NCI-H774 (cell line): ENCODE measurements at regions not wholly inside any gene's neighbourhood (a gene's known extent, or its start where the extent isn't known, plus 50 kb on each side); places are given as distances from the start of the nearest gene placed in this dataset.
A peak's percentile ranks its signal among the peaks of the same experiment; 100 is the strongest.

Experiments used
- DNase-seq: peaks from one replicate; lab custom pipeline; 2025; lab: John Stamatoyannopoulos, UW

DNA sequence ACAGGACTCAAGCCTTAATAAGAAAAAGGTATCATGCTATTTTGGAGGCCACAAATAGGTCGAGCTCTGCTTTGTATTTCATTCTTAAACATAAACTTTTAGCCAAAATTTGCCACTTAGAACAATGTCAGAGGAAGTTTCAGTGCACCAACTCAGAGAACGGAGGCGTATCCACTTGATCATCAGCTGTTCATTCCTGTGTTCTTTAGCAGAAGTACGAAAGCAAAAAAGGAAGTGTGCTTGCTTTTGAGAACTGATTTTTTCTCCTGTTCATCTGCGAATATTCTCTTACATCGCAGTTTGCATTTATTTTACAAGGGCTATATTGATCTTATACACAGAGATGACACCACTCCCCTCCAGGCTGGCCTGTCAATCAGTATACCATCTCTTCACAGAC, 188.6 kb upstream of the SOX5 start:
- no peak for DNase-seq

DNA sequence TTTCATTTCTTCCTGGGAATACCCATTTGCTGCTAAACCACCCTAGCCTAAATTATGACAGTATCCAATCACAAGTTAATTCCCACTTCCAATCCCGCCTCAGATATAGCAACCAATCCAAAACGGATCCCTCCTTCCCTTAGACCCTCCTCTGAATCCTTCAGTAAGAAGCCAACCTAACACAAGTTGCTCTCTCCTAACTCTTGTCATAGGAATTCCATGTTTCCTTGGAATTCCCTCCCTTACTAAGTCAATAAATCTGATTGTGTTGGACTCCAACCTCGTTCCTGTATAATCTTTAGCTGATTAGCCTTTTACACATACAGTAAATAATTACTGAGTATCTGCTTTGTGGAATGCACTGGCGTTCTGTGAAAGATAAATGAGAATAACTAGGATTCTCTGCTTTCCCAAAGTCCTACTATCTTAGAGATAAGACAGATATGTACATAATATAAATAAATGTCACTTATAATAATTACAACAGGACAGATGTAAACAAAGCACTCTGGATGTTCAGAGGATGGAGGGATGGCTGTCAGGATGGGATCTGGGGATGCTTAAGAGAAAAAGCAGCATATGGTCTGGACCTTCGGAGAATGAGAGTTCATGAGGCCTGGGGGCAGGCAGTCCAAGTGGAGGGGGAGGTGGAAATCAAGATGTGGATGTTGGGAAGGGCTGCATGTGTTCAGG, 185.8 kb upstream of the SOX5 start:
- DNase-seq: no peak

DNA sequence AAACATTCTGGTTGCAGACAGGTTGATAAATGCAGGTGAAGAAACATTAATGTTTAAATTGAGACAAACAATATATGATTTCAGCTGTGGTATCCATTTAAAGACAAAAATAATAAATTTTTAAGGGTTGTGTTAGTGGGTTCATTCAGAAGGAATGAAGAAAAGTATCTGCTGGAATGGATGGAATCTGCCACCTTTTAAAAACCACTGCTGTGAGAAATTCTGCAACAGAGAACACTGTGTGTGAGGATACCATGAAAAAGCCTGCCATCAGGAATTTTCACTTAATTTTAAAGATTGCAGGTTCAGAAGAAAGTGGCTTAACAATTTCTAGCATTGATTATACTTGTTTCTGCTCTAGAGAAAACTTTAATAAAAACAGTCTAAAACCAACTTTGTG, 184.6 kb upstream of the SOX5 start:
- no peak for DNase-seq

DNA sequence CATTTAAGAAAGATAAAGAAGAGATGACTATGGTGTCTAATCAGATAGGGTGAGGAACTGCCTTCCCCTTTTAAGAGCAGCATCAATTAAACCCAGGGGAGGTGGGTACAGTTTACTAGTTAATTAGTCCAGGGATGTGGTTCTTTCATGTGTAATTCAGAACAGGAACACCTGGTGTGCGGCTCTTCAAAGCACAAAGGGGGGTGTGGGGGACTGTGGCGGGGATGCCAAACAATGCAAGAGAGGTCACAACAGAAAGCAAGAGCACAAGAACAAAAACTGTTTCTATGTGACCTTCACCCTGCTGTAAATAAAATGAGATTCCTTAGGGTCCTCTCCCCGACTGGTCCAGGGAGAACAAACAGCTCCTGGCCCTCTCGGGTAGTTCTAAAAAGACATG, 183.9 kb upstream of the SOX5 start:
- DNase-seq: peak; percentile 51

GRCh38 chr12:24127919-24128721, 178.7 kb upstream of the SOX5 start:
- no peak for DNase-seq

GRCh38 chr12:24125280-24125679, 175.8 kb upstream of the SOX5 start:
- no peak for DNase-seq

DNA sequence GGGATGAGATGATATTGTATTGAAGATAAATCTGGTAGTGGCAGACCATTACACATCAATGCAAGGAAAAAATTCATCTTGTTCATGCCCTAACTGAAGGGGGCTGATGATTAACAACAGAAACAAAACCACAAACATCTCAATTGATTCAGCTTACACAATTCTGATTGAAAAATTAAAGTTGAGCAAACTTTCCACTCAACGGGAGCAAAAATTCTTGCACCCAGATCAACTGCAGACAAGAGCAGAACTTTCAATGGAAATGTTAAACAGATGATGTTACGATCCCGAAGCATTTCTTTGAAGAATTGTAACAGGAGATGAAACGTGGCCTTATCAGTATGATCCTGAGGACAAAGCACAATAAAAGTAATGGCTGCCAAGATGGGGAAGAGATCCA, 172.4 kb upstream of the SOX5 start:
- no peak for DNase-seq

GRCh38 chr12:24118668-24119067, 169.2 kb upstream of the SOX5 start:
- DNase-seq: no peak

- no peak for DNase-seq
Measured at GRCh38 chr12:24116548-24116947, 167.1 kb upstream of the SOX5 start.

DNA sequence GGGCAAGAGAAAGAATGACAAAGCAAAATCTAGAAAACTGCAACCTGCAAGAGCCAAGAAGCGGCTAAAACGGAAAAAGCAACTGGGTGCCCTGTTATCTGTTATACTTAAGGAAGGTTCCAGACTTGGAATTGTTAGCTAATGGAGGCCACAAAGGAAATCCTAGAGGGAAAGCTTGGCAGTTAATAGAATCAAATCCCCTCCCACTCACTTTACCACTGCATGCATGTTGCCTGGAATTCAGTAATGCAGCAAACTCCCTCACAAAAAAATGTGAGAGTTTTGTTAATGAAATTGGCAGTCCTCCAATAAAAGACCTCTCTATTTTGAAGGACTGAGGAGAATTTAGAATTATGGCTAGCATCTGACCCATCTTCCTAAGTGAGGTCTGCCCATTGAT, 164.2 kb upstream of the SOX5 start:
- DNase-seq: no peak

- no peak for DNase-seq
Measured at GRCh38 chr12:24111616-24112015, 162.1 kb upstream of the SOX5 start.

GRCh38 chr12:24111086-24111485, 161.6 kb upstream of the SOX5 start:
- no peak for DNase-seq

DNA sequence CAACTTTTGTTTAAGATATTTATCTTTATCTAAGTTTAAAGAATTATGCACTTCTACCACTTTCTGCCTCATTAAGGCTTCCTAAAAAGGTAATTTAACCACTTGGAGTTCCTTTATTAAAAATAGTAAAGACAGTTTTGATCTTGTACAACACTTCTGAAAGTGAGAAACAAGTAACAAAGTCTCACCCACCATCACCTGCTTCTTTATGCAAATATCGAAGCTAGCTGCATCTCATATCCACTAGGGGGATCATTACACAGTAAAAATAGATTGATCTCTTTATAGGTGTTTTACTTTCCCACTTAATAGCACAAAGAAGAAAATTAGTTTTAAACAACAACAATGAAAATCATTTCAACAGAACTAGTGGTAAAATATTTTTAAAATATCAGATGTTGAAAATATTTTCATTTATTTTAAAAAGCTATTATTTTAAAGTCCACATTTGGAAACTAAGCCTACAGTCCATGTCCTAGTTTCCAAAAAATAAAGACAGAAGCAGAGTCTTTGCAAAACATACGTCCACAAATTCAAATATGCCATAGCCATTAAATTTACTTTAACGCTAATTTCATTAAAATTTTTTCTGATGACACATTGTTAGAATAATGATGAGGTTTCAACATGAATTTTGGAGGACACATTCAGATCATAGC, 160.0 kb upstream of the SOX5 start:
- DNase-seq: peak; percentile 40

DNA sequence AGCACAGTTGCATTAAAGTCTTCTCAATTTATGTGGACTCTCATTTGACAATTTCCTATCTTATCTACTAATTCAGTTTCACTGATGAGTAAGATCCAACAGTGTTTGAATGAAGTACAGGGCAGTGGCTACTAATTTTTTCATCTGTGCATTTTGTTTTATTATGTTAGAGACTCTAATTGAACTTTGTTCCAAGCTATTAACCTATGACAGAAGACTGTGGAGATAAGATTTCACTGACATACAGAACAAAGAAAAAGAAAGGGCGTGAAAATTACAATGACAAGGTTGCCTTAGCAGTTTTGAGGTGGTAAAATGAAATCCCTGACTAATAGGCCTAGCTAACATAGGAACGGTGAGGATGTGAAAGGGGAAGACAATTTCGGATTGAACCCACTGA, 153.2 kb upstream of the SOX5 start:
- no peak for DNase-seq

DNA sequence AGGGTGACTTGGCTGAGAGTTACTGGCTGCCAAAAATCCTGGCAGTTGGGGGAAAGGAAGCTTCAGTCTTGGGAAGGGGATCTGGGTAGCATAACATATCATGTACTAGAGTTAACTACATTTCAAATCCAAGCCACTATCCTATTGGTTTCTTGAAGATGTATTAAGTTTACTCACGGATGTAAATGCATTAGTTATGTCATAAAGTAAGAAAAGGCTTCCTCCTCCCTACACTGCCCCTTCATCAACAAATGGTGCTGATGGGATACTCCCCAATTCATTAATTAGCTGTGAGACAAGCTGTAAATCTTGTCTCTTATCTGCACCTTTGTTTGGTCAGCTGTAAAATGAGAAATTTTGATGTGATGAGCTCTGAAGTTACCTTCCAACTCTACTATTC, 150.1 kb upstream of the SOX5 start:
- no peak for DNase-seq

DNA sequence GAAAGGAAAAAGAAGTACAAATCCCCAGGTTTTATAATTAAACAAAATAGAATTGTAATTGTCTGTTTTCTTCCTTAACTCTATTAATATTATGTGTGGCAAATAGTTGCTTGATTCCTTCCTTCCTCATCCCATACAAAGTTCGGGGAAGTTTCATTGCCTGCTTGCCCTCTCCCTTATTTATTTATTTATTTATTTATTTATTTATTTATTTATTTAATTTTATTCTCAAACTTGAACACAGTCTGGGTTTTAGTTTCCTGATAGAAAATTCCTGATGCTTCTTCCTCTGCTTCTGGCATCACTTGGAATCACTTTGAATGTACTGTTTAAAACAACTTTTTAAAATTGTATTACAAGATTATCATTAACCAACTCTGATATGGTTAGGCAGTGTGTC, 145.8 kb upstream of the SOX5 start:
- DNase-seq: no peak

- no peak for DNase-seq
Measured at GRCh38 chr12:24089510-24089890, 140.0 kb upstream of the SOX5 start.

- no peak for DNase-seq
Measured at GRCh38 chr12:24088751-24089509, 139.5 kb upstream of the SOX5 start.

- no peak for DNase-seq
Measured at GRCh38 chr12:24087294-24087693, 137.8 kb upstream of the SOX5 start.

DNA sequence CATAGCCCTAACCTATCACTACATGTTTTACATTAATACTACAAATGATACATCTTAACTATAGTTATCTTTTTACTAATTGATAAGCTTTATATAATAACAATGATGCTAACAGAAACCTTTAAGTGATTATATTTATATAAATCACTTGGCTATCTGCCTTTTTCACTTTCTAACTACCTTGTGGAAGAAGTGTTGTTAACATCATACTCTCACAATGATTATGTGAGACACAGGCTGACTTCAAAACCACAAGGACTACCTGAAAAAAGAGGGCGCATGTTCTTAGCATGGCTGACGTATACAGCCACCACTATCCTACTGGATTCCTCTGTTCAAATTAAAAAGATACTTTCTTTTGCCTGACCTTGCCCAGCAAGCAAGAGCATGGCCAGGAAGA, 135.3 kb upstream of the SOX5 start:
- DNase-seq: no peak

DNA sequence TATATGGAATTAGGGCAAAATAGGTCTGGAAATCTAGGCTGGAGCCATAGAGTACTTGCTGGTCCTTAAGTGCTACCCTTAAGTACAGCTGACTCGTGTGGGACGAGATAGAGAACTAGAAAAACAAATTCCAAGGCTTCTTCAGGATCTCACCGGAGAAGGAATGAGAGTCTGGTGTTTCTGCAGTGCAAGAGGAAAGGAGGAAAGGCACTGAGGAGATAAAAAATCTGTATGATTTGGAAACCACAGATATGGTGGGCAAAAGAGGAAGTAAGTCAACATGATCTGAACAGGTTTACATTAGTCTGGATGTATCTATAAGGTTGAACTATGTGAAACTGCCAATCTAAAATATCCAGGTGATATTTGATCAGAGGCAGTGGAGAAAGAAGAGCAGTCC, 134.4 kb upstream of the SOX5 start:
- DNase-seq: no peak

DNA sequence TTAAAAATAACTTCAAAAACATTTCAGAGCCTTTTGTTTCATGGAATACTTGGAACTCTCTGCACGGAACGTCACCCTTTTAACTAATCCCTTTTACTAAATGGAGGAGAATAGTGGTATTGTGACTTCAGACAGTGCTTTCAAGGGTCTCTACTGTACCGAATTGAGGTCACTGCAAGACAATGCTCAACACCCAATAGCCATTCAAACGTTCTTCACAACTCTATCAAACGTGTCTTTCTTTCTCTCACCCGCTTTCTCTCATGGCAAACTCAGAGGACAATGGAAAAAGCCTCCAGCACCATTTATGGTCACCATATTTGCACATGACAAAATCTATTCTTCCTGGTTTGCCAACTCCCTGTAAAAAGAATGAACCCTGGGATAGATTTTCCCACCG, 132.1 kb upstream of the SOX5 start:
- DNase-seq: no peak
